ENCODE measurements at regions not wholly inside any gene's neighbourhood (a gene's known extent, or its start where the extent isn't known, plus 50 kb on each side); places are given as distances from the start of the nearest gene placed in this dataset.

- no peaks in the 10 kb centered on the region for H3K9me3 ChIP-seq (replicated peaks)
- no peak overlapping the region for H3K27ac ChIP-seq
- no peaks in the 10 kb centered on the region for H3K4me1 ChIP-seq
- no peak for DNase-seq
- H3K27me3 ChIP-seq = no peaks in the 10 kb centered on the region
- no peaks in the 10 kb centered on the region for H3K36me3 ChIP-seq
- H3K4me3 ChIP-seq = no peak overlapping the region
Observed at GRCh38 chr5:168192120-168192519, 99.3 kb upstream of the WWC1 start.

GRCh38 chr5:168193493-168194250 lies 97.8 kb upstream of the WWC1 start:
- Histone ChIP-seq H3K9me3 (replicated peaks) (no peaks in the 10 kb centered on the region), H3K27me3 (no peaks in the 10 kb centered on the region)

GRCh38 chr5:168195110-168195509 lies 96.3 kb upstream of the WWC1 start:
- Histone ChIP-seq H3K27ac (no peak overlapping the region), H3K27me3 (no peaks in the 10 kb centered on the region), H3K9me3 (replicated peaks) (no peaks in the 10 kb centered on the region), H3K4me3 (no peak overlapping the region), H3K4me1 (no peaks in the 10 kb centered on the region), H3K36me3 (no peaks in the 10 kb centered on the region)
- DNase-seq = no peak

More at GRCh38 chr5:168193493-168194250, 97.8 kb upstream of the WWC1 start:
- Histone ChIP-seq H3K4me1 (no peaks in the 10 kb centered on the region), H3K36me3 (no peaks in the 10 kb centered on the region), H3K27ac (no peak overlapping the region), H3K4me3 (no peak overlapping the region)
- no peak for DNase-seq

- Histone ChIP-seq H3K9me3 (replicated peaks) (no peaks in the 10 kb centered on the region), H3K36me3 (no peaks in the 10 kb centered on the region), H3K4me3 (no peak overlapping the region), H3K4me1 (no peaks in the 10 kb centered on the region), H3K27me3 (no peaks in the 10 kb centered on the region), H3K27ac (no peak overlapping the region)
- DNase-seq = no peak
Observed at GRCh38 chr5:168198359-168198758, 93.1 kb upstream of the WWC1 start.

GRCh38 chr5:168202996-168203395 lies 88.4 kb upstream of the WWC1 start:
- no peaks in the 10 kb centered on the region for H3K9me3 ChIP-seq (replicated peaks)

GRCh38 chr5:168204165-168204564 lies 87.3 kb upstream of the WWC1 start:
- Histone ChIP-seq H3K36me3 (no peaks in the 10 kb centered on the region), H3K4me3 (no peak overlapping the region), H3K4me1 (no peaks in the 10 kb centered on the region), H3K27ac (no peak overlapping the region), H3K9me3 (replicated peaks) (no peaks in the 10 kb centered on the region), H3K27me3 (no peaks in the 10 kb centered on the region)
- DNase-seq = no peak

More at GRCh38 chr5:168202996-168203395, 88.4 kb upstream of the WWC1 start:
- Histone ChIP-seq H3K27ac (no peak overlapping the region), H3K4me3 (no peak overlapping the region), H3K4me1 (no peaks in the 10 kb centered on the region), H3K27me3 (no peaks in the 10 kb centered on the region), H3K36me3 (no peaks in the 10 kb centered on the region)
- no peak for DNase-seq

- DNase-seq = no peak
- Histone ChIP-seq H3K4me3 (no peak overlapping the region), H3K9me3 (replicated peaks) (no peaks in the 10 kb centered on the region), H3K36me3 (no peaks in the 10 kb centered on the region), H3K4me1 (no peaks in the 10 kb centered on the region), H3K27ac (no peak overlapping the region), H3K27me3 (no peaks in the 10 kb centered on the region)
Observed at GRCh38 chr5:168207450-168208029, 83.9 kb upstream of the WWC1 start.

GRCh38 chr5:168209244-168209995 lies 82.0 kb upstream of the WWC1 start:
- DNase-seq = no peak

GRCh38 chr5:168209997-168210396 lies 81.4 kb upstream of the WWC1 start:
- DNase-seq = no peak

More at GRCh38 chr5:168209244-168209995, 82.0 kb upstream of the WWC1 start:
- Histone ChIP-seq H3K9me3 (replicated peaks) (no peaks in the 10 kb centered on the region), H3K4me1 (no peaks in the 10 kb centered on the region), H3K4me3 (no peak overlapping the region), H3K27ac (no peak overlapping the region), H3K36me3 (no peaks in the 10 kb centered on the region), H3K27me3 (no peaks in the 10 kb centered on the region)

GRCh38 chr5:168211245-168211644 lies 80.2 kb upstream of the WWC1 start:
- H3K4me1 ChIP-seq = no peaks in the 10 kb centered on the region
- no peak overlapping the region for H3K4me3 ChIP-seq
- H3K27ac ChIP-seq = no peak overlapping the region
- no peak for DNase-seq
- no peaks in the 10 kb centered on the region for H3K9me3 ChIP-seq (replicated peaks)
- no peaks in the 10 kb centered on the region for H3K27me3 ChIP-seq
- no peaks in the 10 kb centered on the region for H3K36me3 ChIP-seq

More at GRCh38 chr5:168209997-168210396, 81.4 kb upstream of the WWC1 start:
- H3K4me1 ChIP-seq = no peaks in the 10 kb centered on the region
- H3K36me3 ChIP-seq = no peaks in the 10 kb centered on the region
- H3K27me3 ChIP-seq = no peaks in the 10 kb centered on the region
- H3K27ac ChIP-seq = no peak overlapping the region
- no peaks in the 10 kb centered on the region for H3K9me3 ChIP-seq (replicated peaks)
- no peak overlapping the region for H3K4me3 ChIP-seq

GRCh38 chr5:168211936-168212335 lies 79.5 kb upstream of the WWC1 start:
- DNase-seq = no peak

GRCh38 chr5:168214071-168214470 lies 77.4 kb upstream of the WWC1 start:
- H3K27ac ChIP-seq = no peak overlapping the region
- H3K4me1 ChIP-seq = no peaks in the 10 kb centered on the region
- H3K27me3 ChIP-seq = no peaks in the 10 kb centered on the region
- no peaks in the 10 kb centered on the region for H3K36me3 ChIP-seq
- DNase-seq = no peak
- H3K9me3 ChIP-seq (replicated peaks) = no peaks in the 10 kb centered on the region
- no peak overlapping the region for H3K4me3 ChIP-seq

More at GRCh38 chr5:168211936-168212335, 79.5 kb upstream of the WWC1 start:
- no peaks in the 10 kb centered on the region for H3K9me3 ChIP-seq (replicated peaks)
- no peaks in the 10 kb centered on the region for H3K4me1 ChIP-seq
- H3K27me3 ChIP-seq = no peaks in the 10 kb centered on the region
- H3K4me3 ChIP-seq = no peak overlapping the region
- no peaks in the 10 kb centered on the region for H3K36me3 ChIP-seq
- H3K27ac ChIP-seq = no peak overlapping the region

- no peaks in the 10 kb centered on the region for H3K4me1 ChIP-seq
Observed at GRCh38 chr5:168214886-168215285, 76.6 kb upstream of the WWC1 start.

GRCh38 chr5:168215646-168216045 lies 75.8 kb upstream of the WWC1 start:
- Histone ChIP-seq H3K9me3 (replicated peaks) (no peaks in the 10 kb centered on the region), H3K27ac (no peak overlapping the region), H3K27me3 (no peaks in the 10 kb centered on the region), H3K4me1 (no peaks in the 10 kb centered on the region), H3K36me3 (no peaks in the 10 kb centered on the region), H3K4me3 (no peak overlapping the region)
- no peak for DNase-seq

More at GRCh38 chr5:168214886-168215285, 76.6 kb upstream of the WWC1 start:
- Histone ChIP-seq H3K27ac (no peak overlapping the region), H3K27me3 (no peaks in the 10 kb centered on the region), H3K9me3 (replicated peaks) (no peaks in the 10 kb centered on the region), H3K4me3 (no peak overlapping the region), H3K36me3 (no peaks in the 10 kb centered on the region)
- DNase-seq = no peak

GRCh38 chr5:168216989-168217388 lies 74.5 kb upstream of the WWC1 start:
- H3K36me3 ChIP-seq = no peaks in the 10 kb centered on the region
- no peaks in the 10 kb centered on the region for H3K9me3 ChIP-seq (replicated peaks)
- H3K4me1 ChIP-seq = no peaks in the 10 kb centered on the region
- H3K27me3 ChIP-seq = no peaks in the 10 kb centered on the region
- no peak overlapping the region for H3K4me3 ChIP-seq
- no peak overlapping the region for H3K27ac ChIP-seq
- no peak for DNase-seq
